ENCODE measurements at regions not wholly inside any gene's neighbourhood (a gene's known extent, or its start where the extent isn't known, plus 50 kb on each side); places are given as distances from the start of the nearest gene placed in this dataset.

DNA sequence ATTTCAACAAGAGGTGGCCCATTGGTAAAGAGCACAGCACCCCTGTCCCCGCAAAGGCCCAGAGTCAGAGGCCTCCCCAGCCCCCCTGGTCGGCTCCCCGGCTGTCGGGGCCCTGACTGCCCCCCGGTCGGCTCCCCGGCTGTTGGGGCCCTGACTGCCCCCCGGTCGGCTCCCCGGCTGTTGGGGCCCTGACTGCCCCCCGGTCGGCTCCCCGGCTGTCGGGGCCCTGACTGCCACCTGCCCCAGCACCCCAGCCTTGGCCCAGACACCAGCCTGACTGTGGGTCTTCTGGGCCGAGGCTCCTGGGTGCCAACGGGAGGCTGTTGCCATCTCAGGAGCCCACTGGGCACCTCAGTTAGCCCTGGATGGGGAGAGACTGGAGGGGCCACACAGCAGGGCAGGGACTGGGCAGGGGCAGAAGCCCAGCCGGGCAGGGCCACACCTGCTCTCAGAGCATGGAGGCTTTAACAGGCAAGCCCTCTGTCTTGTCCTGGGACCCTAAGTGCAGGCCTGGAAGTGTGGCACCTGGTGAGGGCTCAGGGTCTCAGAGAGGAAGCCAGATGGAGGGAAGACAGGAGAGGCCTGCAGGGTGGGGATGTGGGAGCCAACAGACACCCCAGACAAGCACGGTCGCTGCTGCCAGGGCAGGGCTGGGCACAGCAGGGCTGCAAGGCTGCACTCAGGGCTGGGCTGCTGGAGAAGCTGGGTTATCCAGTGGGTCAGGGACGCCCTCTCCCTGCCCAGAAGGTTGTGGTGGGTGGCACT is 56.5 kb downstream of the JAKMIP3 start:
- H3K27ac ChIP-seq (ENCODE audit: extremely low read length, insufficient read depth, low read length): no peak overlapping the region
- ChIA-PET CTCF (ENCODE audit: low intra/inter-chr PET ratio, low total read pairs) (no interaction called here), POLR2A (no interaction called here)
- in situ Hi-C loops (cut with HindIII; ENCODE audit: extremely low pct_ligation_motif_present, low pct_unique_long_range_greater_than_20kb) (no loop called here), intact Hi-C loops (cut with micrococcal nuclease; ENCODE audit: unreplicated experiment) (no loop called here)
- H3K79me2 ChIP-seq (ENCODE audit: insufficient read depth, low read length): no peaks in the 10 kb centered on the region
- no peak overlapping the region for H3K9ac ChIP-seq (ENCODE audit: insufficient read depth, low read depth, low read length)
- TF ChIP-seq STAT5B (CRISPR knock-in tag; IDR thresholded peaks at IDR 0.05) (no peak), FIP1L1 (IDR thresholded peaks at IDR 0.05; ENCODE audit: borderline replicate concordance, insufficient read depth, low read depth, low read length) (no peak), ZZZ3 (CRISPR knock-in tag; IDR thresholded peaks at IDR 0.05; ENCODE audit: borderline replicate concordance) (no peak), CBX2 (IDR thresholded peaks at IDR 0.05; ENCODE audit: low read depth, low read length) (no peak), CBX2 (CRISPR knock-in tag; IDR thresholded peaks at IDR 0.05; ENCODE audit: low read depth) (no peak), ZNF773 (CRISPR knock-in tag; IDR thresholded peaks at IDR 0.05; ENCODE audit: borderline replicate concordance) (no peak), MXD1 (CRISPR knock-in tag; IDR thresholded peaks at IDR 0.05) (no peak), HMGA1 (CRISPR knock-in tag; conservative IDR thresholded peaks at IDR 0.05) (no peak), ZNF264 (CRISPR knock-in tag; IDR thresholded peaks at IDR 0.05) (no peak), GABPA (IDR thresholded peaks at IDR 0.05; ENCODE audit: low read depth, low read length) (no peak), GABPA (CRISPR knock-in tag; IDR thresholded peaks at IDR 0.05; ENCODE audit: low read depth) (no peak), MED13 (CRISPR knock-in tag; IDR thresholded peaks at IDR 0.05) (no peak), MTA1 (CRISPR knock-in tag; IDR thresholded peaks at IDR 0.05; ENCODE audit: borderline replicate concordance) (no peak), ZNF567 (CRISPR knock-in tag; IDR thresholded peaks at IDR 0.05; ENCODE audit: borderline replicate concordance) (no peak), ZNF839 (CRISPR knock-in tag; IDR thresholded peaks at IDR 0.05; ENCODE audit: borderline replicate concordance) (no peak), MAFK (conservative IDR thresholded peaks at IDR 0.05 in 1 of 2, IDR thresholded peaks at IDR 0.05 in 1 of 2; ENCODE audit: low read length in 2 of 2) (no peak), HHEX (CRISPR knock-in tag; IDR thresholded peaks at IDR 0.05) (no peak), ZNF138 (CRISPR knock-in tag; IDR thresholded peaks at IDR 0.05; ENCODE audit: low read depth) (no peak), PTBP1 (IDR thresholded peaks at IDR 0.05; ENCODE audit: low read depth, low read length, poor library complexity, severe bottlenecking) (no peak), ZFP62 (CRISPR knock-in tag; IDR thresholded peaks at IDR 0.05) (no peak), DMTF1 (CRISPR knock-in tag; IDR thresholded peaks at IDR 0.05) (no peak)
- no peaks in the 10 kb centered on the region for H3K9me3 ChIP-seq (ENCODE audit: low read length)
- WGBS (ENCODE audit: low lambda C conversion rate): 11% methylated on average over 12 of the region's 20 CpGs
- BruUV-seq (replicated peaks): no TSS peak
- H2AFZ ChIP-seq (ENCODE audit: low read length): no peak overlapping the region
- no peaks in the 10 kb centered on the region for H4K20me1 ChIP-seq (ENCODE audit: insufficient read depth, low read length)
- H3K4me1 ChIP-seq (ENCODE audit: insufficient read depth, low read length): no peaks in the 10 kb centered on the region
- ATAC-seq (no peak; the same call in 2 of the 3 replicates), FAIRE-seq (no peak), DNase-seq (ENCODE audit: low spot score) (no peak)
- no peak overlapping the region for H3K4me3 ChIP-seq (replicated peaks in 1 of 3; ENCODE audit: insufficient read depth in 1 of 3, low read depth in 2 of 3, low read length in 3 of 3)
- H3K4me2 ChIP-seq (ENCODE audit: low read depth, low read length): no peak overlapping the region
- H3K27me3 ChIP-seq (ENCODE audit: control insufficient read depth in 1 of 2, insufficient read depth in 2 of 2, low read length in 2 of 2): peaks cover 3 to 62% of the 10 kb centered on the region in 2 experiments; a peak in 4 of 5 replicates
- H3K36me3 ChIP-seq (replicated peaks in 1 of 2; ENCODE audit: control insufficient read depth in 1 of 2, insufficient read depth in 2 of 2, low read length in 2 of 2): no peaks in the 10 kb centered on the region

Data from HepG2 (cell line).